Smooth muscle cell (in vitro differentiated cells): ENCODE measurements at regions not wholly inside any gene's neighbourhood (a gene's known extent, or its start where the extent isn't known, plus 50 kb on each side); places are given as distances from the start of the nearest gene placed in this dataset.

Experiments
- DNase-seq: peaks from one replicate; lab custom pipeline; 2025; ENCODE audit not compliant: unreplicated experiment; lab: John Stamatoyannopoulos, UW
- H2AFZ ChIP-seq: fragments of 200-600 bp; sonication (generic); 2 replicates; pipeline ENCODE4 v1.6.0; 2016; ENCODE audit warnings: antibody characterized with exemption, low read depth, mild to moderate bottlenecking
- H3F3A ChIP-seq: fragments of 200-600 bp; sonication (generic); 2 replicates; pipeline ENCODE4 v1.6.0; 2017; ENCODE audit warnings: antibody characterized with exemption, low read depth
- H3K27ac ChIP-seq: fragments of 200-600 bp; sonication (generic); 2 replicates; pipeline ENCODE4 v1.5.1; 2016; ENCODE audit warnings: low read depth, mild to moderate bottlenecking
- H3K27me3 ChIP-seq: fragments of 200-600 bp; sonication (generic); 2 replicates; pipeline ENCODE4 v1.6.1; 2016; ENCODE audit warnings: low read depth, mild to moderate bottlenecking
- H3K36me3 ChIP-seq: fragments of 200-600 bp; sonication (generic); 2 replicates; pipeline ENCODE4 v1.5.1; 2016; ENCODE audit warnings: low read depth
- H3K4me1 ChIP-seq: fragments of 200-600 bp; sonication (generic); 2 replicates; pipeline ENCODE4 v1.5.1; 2016; ENCODE audit warnings: low read depth
- H3K4me2 ChIP-seq: fragments of 200-600 bp; sonication (generic); 2 replicates; pipeline ENCODE4 v1.6.0; 2016; ENCODE audit warnings: mild to moderate bottlenecking
- H3K4me3 ChIP-seq: fragments of 200-600 bp; sonication (generic); 2 replicates; pipeline ENCODE4 v1.5.1; 2016; ENCODE audit warnings: mild to moderate bottlenecking
- H3K79me2 ChIP-seq: fragments of 200-600 bp; sonication (generic); 2 replicates; pipeline ENCODE4 v1.6.0; 2016; ENCODE audit warnings: low read depth, mild to moderate bottlenecking
- H3K9ac ChIP-seq: fragments of 200-600 bp; sonication (generic); 2 replicates; pipeline ENCODE4 v1.6.0; 2016; ENCODE audit warnings: low read depth
- H3K9me3 ChIP-seq: fragments of 200-600 bp; sonication (generic); replicated peaks from 2 replicates; pipeline ENCODE4 v1.5.1; 2016; ENCODE audit warnings: low read depth
- H4K20me1 ChIP-seq: fragments of 200-600 bp; sonication (generic); 2 replicates; pipeline ENCODE4 v1.6.0; 2016; ENCODE audit warnings: low read depth
- CTCF ChIP-seq: fragments of 200-600 bp; sonication (generic); IDR thresholded peaks from 2 replicates; pipeline ENCODE4 v1.5.1; 2017; ENCODE audit warnings: borderline replicate concordance, mild to moderate bottlenecking, antibody characterized with exemption; ENCODE audit not compliant: insufficient read depth, poor library complexity, severe bottlenecking
- WGBS: methylation state at CpG from one replicate; pipeline ENCODE4 v1.1.7; 2016; ENCODE audit warnings: low lambda C conversion rate; 5-methylcytosine and 5-hydroxymethylcytosine counted together

GRCh38 chr2:139365189-139365588, 585.0 kb upstream of the NXPH2 start:
- no peak overlapping the region for H3K4me3 ChIP-seq
- H3K27ac ChIP-seq = no peak overlapping the region
- no peak overlapping the region for H3K9ac ChIP-seq
- no peak overlapping the region for H3K4me2 ChIP-seq
- TF ChIP-seq CTCF = no peak
- no peaks in the 10 kb centered on the region for H3F3A ChIP-seq
- H2AFZ ChIP-seq = no peak overlapping the region
- no peaks in the 10 kb centered on the region for H3K36me3 ChIP-seq
- H3K27me3 ChIP-seq = no peaks in the 10 kb centered on the region
- H3K79me2 ChIP-seq = no peaks in the 10 kb centered on the region
- no peaks in the 10 kb centered on the region for H3K9me3 ChIP-seq
- 91% methylated on average over 5 of the region's 5 CpGs for WGBS
- H4K20me1 ChIP-seq = no peaks in the 10 kb centered on the region
- no peak for DNase-seq
- H3K4me1 ChIP-seq = no peaks in the 10 kb centered on the region

GRCh38 chr2:139360654-139361053, 580.5 kb upstream of the NXPH2 start:
- WGBS = 86% methylated on average over 1 of the region's 1 CpG
- no peak overlapping the region for H2AFZ ChIP-seq
- no peak for DNase-seq
- TF ChIP-seq CTCF = no peak
- no peaks in the 10 kb centered on the region for H4K20me1 ChIP-seq
- H3K36me3 ChIP-seq = no peaks in the 10 kb centered on the region
- no peaks in the 10 kb centered on the region for H3K4me1 ChIP-seq
- no peak overlapping the region for H3K4me3 ChIP-seq
- H3K9ac ChIP-seq = no peak overlapping the region
- H3K9me3 ChIP-seq = no peaks in the 10 kb centered on the region
- no peak overlapping the region for H3K27ac ChIP-seq
- H3K27me3 ChIP-seq = no peaks in the 10 kb centered on the region
- H3F3A ChIP-seq = no peaks in the 10 kb centered on the region
- no peak overlapping the region for H3K4me2 ChIP-seq
- no peaks in the 10 kb centered on the region for H3K79me2 ChIP-seq

DNA sequence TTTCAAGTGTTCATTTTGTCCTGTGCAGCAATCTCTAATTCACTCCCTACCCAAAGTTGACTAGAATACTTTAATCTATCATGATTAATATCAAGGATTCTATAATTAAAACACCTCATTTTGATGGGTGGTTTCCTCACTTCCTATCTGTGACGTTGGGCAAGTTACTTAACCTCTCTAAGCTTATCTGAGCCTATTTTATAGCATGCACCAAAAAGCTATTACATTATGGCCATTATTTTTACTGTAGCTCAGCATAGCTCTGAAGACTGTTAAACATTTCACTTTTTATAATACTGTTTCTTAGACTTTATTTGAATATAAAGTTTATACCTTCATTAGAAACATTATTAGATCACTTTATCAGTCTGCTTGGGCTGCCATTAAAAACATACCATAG, 579.6 kb upstream of the NXPH2 start:
- no peaks in the 10 kb centered on the region for H3K9me3 ChIP-seq
- H3K27ac ChIP-seq = no peak overlapping the region
- no peak overlapping the region for H3K4me2 ChIP-seq
- WGBS = 56% methylated on average over 1 of the region's 1 CpG
- no peak overlapping the region for H3K9ac ChIP-seq
- DNase-seq = no peak
- no peak for TF ChIP-seq CTCF
- no peaks in the 10 kb centered on the region for H3K27me3 ChIP-seq
- no peaks in the 10 kb centered on the region for H3F3A ChIP-seq
- H3K36me3 ChIP-seq = no peaks in the 10 kb centered on the region
- no peaks in the 10 kb centered on the region for H3K79me2 ChIP-seq
- H3K4me1 ChIP-seq = no peaks in the 10 kb centered on the region
- H2AFZ ChIP-seq = no peak overlapping the region
- no peaks in the 10 kb centered on the region for H4K20me1 ChIP-seq
- H3K4me3 ChIP-seq = no peak overlapping the region

DNA sequence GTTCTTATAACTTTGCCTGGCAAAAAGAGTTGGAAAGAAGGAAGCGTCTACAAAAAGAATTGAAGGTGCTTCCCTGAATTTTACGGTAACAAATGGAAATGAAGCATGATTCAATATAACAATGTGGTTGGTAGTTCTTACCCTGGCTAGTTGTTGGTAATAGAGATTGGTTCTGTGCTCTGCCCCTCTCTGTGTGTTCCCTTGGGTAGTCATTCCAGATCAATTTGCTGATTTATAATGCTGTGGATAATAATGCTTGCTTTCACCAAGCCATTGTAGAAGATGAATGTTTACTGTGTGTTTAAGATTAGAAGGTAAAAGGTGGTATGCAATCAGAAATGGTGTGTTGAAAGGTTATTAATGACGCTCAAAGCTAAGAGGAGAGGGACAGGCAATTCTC, 577.8 kb upstream of the NXPH2 start:
- Histone ChIP-seq H3K4me3 (no peak overlapping the region), H3K9me3 (no peaks in the 10 kb centered on the region), H3K27me3 (no peaks in the 10 kb centered on the region), H3K4me2 (no peak overlapping the region), H3K27ac (no peak overlapping the region), H3F3A (no peaks in the 10 kb centered on the region), H3K36me3 (no peaks in the 10 kb centered on the region), H4K20me1 (no peaks in the 10 kb centered on the region), H2AFZ (no peak overlapping the region), H3K4me1 (no peaks in the 10 kb centered on the region), H3K9ac (no peak overlapping the region), H3K79me2 (no peaks in the 10 kb centered on the region)
- 100% methylated on average over 3 of the region's 3 CpGs for WGBS
- DNase-seq = no peak
- no peak for TF ChIP-seq CTCF
